HFFc6 (cell line): ENCODE measurements at regions not wholly inside any gene's neighbourhood (a gene's known extent, or its start where the extent isn't known, plus 50 kb on each side); places are given as distances from the start of the nearest gene placed in this dataset.

Experiments used
- DNase-seq: peaks from one replicate; pipeline ENCODE4 v3.0.0-alpha.2; 2018
- H3K27ac Mint-ChIP-seq: 2 replicates; pipeline ENCODE4 v1.8.0; 2020; ENCODE audit warnings: mild to moderate bottlenecking, mixed read lengths
- H3K27me3 Mint-ChIP-seq: 2 replicates; pipeline ENCODE4 v1.8.0; 2021; ENCODE audit warnings: mild to moderate bottlenecking, moderate library complexity, mixed read lengths; ENCODE audit not compliant: insufficient read depth
- H3K36me3 Mint-ChIP-seq: 2 replicates; pipeline ENCODE4 v1.8.0; 2021; ENCODE audit warnings: low read depth, mixed read lengths
- H3K4me1 Mint-ChIP-seq: 2 replicates; pipeline ENCODE4 v1.8.0; 2020; ENCODE audit warnings: low read depth, mixed read lengths
- H3K4me3 Mint-ChIP-seq: 2 replicates; pipeline ENCODE4 v1.8.0; 2020; ENCODE audit warnings: mild to moderate bottlenecking, moderate library complexity, mixed read lengths
- H3K9me3 Mint-ChIP-seq: 2 replicates; pipeline ENCODE4 v1.8.0; 2020; ENCODE audit warnings: mild to moderate bottlenecking, mixed read lengths
- TF ChIP-seq, protein P1 (sequence below): fragments of 200-600 bp; sonication (generic); IDR thresholded peaks from 2 replicates; pipeline ENCODE4 v1.5.0; 2021; ENCODE audit warnings: antibody characterized with exemption, mild to moderate bottlenecking

DNA sequence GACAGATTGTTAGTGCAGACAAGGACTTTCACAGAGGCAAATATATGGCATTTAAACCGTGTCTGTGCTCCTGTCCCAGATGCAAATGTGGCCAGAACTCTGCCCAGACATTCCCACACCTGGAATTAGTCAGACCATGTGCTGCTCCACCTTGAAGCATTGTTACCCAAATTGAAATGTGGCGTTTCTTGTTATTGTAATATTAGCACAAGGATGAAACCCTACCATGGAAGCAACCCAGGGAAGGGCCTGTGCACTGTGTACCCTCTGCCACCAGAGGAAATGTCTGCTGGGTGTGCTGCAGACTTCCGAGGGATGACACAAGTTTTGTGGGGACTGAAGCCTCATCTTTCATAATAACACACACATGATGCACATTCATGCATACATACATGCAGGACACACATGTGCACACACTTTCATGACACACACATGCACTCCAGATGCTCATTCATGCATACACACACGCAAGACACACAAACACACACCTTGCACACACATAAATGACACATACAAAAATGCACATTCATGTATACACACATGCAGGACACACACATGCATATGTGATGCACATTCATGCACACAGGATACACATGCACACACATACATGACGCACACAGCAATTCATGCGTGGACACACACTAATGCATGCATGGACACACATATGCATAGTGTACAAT is 133.2 kb upstream of the SNTG2 start:
- peaks cover 6% of the 10 kb centered on the region; the same call in 1 of the 2 replicates for H3K36me3 Mint-ChIP-seq
- H3K4me1 Mint-ChIP-seq, result no peaks in the 10 kb centered on the region
- TF ChIP-seq, protein P1, sequence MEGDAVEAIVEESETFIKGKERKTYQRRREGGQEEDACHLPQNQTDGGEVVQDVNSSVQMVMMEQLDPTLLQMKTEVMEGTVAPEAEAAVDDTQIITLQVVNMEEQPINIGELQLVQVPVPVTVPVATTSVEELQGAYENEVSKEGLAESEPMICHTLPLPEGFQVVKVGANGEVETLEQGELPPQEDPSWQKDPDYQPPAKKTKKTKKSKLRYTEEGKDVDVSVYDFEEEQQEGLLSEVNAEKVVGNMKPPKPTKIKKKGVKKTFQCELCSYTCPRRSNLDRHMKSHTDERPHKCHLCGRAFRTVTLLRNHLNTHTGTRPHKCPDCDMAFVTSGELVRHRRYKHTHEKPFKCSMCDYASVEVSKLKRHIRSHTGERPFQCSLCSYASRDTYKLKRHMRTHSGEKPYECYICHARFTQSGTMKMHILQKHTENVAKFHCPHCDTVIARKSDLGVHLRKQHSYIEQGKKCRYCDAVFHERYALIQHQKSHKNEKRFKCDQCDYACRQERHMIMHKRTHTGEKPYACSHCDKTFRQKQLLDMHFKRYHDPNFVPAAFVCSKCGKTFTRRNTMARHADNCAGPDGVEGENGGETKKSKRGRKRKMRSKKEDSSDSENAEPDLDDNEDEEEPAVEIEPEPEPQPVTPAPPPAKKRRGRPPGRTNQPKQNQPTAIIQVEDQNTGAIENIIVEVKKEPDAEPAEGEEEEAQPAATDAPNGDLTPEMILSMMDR, result no peak
- no peak overlapping the region for H3K27ac Mint-ChIP-seq
- peaks cover 58% of the 10 kb centered on the region for H3K9me3 Mint-ChIP-seq
- DNase-seq, result no peak
- no peak overlapping the region for H3K4me3 Mint-ChIP-seq
- no peaks in the 10 kb centered on the region for H3K27me3 Mint-ChIP-seq

DNA sequence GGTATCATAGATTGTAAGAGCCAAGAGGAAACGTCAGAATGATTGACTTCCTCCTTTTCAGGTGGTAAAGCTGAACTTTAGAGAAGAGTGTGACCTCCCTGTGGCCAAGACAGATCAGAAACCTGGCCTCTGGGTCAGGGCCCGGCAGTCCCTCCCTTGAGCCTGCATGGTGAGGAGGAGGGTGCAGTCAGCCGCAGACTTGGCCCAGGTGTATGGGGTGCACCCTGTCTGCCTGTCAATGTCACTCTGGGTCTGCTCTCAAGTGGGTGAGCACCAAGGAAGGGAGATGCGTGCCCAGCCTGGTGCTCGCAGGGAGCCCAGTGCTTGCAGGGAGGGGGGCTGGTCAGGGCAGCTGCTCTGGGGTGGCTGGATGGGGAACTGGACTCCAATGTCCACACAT is 134.4 kb upstream of the SNTG2 start:
- TF ChIP-seq, protein P1, result no peak
- Mint-ChIP-seq H3K9me3 (peaks cover 63% of the 10 kb centered on the region), H3K4me1 (no peaks in the 10 kb centered on the region), H3K36me3 (peaks cover 6% of the 10 kb centered on the region; the same call in 1 of the 2 replicates), H3K4me3 (no peak overlapping the region), H3K27me3 (no peaks in the 10 kb centered on the region), H3K27ac (no peak overlapping the region)
- DNase-seq, result no peak

DNA sequence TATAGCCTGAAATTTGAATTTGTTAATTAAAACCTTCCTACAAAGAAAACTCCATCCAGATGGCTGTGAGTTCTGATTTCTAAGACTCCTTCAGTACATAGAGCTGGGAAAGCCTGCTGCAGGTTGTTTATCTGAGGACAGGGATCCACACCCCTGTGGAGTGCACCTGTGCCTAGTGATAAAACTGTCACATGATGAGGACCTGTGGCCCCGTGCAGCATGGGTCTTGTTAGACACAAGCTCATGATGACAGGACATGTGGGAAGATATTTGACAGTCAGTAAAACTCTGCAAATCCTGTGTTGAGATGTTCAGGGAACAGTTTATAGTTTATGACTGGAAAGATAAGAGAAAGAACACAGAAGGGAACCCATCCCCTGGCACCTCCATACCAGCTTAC is 133.2 kb upstream of the TMEM18 start:
- Mint-ChIP-seq H3K4me3 (no peak overlapping the region), H3K4me1 (no peaks in the 10 kb centered on the region), H3K9me3 (peaks cover 52% of the 10 kb centered on the region), H3K36me3 (no peaks in the 10 kb centered on the region), H3K27me3 (no peaks in the 10 kb centered on the region; the same call in 1 of the 2 replicates), H3K27ac (no peak overlapping the region)
- DNase-seq, result no peak
- TF ChIP-seq, protein P1, result no peak

DNA sequence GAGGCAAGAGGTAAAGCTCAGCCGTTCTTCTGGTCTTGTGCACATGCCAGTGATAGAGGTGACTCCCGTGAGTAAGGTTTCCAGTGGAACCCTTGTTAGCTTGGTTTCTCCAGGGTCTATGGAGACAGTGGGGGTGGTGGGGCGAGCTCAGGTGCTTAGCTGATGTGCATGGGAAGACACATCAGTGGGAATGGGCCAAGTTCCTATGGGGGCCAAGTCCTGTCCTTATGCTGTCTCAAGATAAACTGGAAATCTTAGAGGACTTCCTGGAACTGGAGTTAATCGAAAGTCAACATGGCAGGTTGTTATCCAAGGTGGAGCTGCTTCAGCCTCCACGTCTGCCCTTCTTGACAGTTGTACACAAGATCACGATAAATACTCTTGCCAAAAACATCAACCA is 130.1 kb upstream of the TMEM18 start:
- H3K9me3 Mint-ChIP-seq, result peaks cover 33% of the 10 kb centered on the region
- no peak for DNase-seq
- no peak overlapping the region for H3K4me3 Mint-ChIP-seq
- no peaks in the 10 kb centered on the region; the same call in 1 of the 2 replicates for H3K27me3 Mint-ChIP-seq
- no peaks in the 10 kb centered on the region for H3K36me3 Mint-ChIP-seq
- H3K27ac Mint-ChIP-seq, result no peak overlapping the region
- TF ChIP-seq, protein P1, result no peak
- H3K4me1 Mint-ChIP-seq, result no peaks in the 10 kb centered on the region

DNA sequence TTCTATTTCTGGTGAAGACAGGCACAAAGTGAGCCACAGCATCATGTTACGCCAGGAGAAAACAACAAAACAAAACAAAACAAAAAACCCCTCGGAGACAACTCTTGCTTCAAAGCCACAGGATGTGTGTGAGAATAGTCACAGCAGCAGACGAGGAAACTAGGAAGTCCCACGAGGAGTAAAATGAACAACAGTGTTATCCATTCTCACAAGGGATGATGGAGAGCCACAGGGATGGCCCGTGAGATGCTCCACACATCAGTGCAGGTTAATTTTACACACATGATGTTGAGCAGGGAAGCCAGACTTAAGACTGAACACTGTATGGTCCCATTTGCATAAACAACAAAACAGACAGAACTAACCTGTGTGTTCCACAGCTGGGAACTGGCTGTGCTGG is 128.5 kb upstream of the TMEM18 start:
- no peak for DNase-seq
- no peaks in the 10 kb centered on the region; the same call in 1 of the 2 replicates for H3K27me3 Mint-ChIP-seq
- TF ChIP-seq, protein P1, result no peak
- no peaks in the 10 kb centered on the region for H3K36me3 Mint-ChIP-seq
- H3K27ac Mint-ChIP-seq, result no peak overlapping the region
- no peak overlapping the region for H3K4me3 Mint-ChIP-seq
- H3K9me3 Mint-ChIP-seq, result peaks cover 19% of the 10 kb centered on the region
- H3K4me1 Mint-ChIP-seq, result no peaks in the 10 kb centered on the region
